Neural cell (in vitro differentiated cells): ENCODE measurements at regions not wholly inside any gene's neighbourhood (a gene's known extent, or its start where the extent isn't known, plus 50 kb on each side); places are given as distances from the start of the nearest gene placed in this dataset.
"Not testable (repeated sequence)": the region's sequence is repeated elsewhere in the genome, so short reads cannot be mapped to it uniquely, and the experiment has no call there.

Experiments
- H2AFZ ChIP-seq: fragments of 200-600, 300-800 bp; sonication (generic), shearing (Covaris generic); 2 replicates; pipeline ENCODE4 v1.6.0; 2014; ENCODE audit warnings: low read depth, mild to moderate bottlenecking, antibody characterized with exemption, low read length, moderate library complexity
- H3F3A ChIP-seq: fragments of 200-600 bp; shearing (Covaris generic); 2 replicates; pipeline ENCODE4 v1.6.1; 2016; ENCODE audit warnings: mild to moderate bottlenecking, moderate library complexity, mixed read lengths, antibody characterized with exemption, low read length; ENCODE audit not compliant: insufficient read depth, poor library complexity, severe bottlenecking
- H3K27ac ChIP-seq: fragments of 200-600, 300-800 bp; sonication (generic), shearing (Covaris generic); 2 replicates; pipeline ENCODE4 v1.5.1; 2014; ENCODE audit warnings: mild to moderate bottlenecking, low read length, moderate library complexity
- H3K27me3 ChIP-seq: fragments of 300-800, 200-600 bp; sonication (generic), shearing (Covaris generic); 2 replicates; pipeline ENCODE4 v1.6.0; 2014; ENCODE audit warnings: mild to moderate bottlenecking, low read depth, low read length, moderate library complexity; ENCODE audit not compliant: insufficient read depth
- H3K36me3 ChIP-seq: fragments of 300-800, 200-600 bp; sonication (generic), shearing (Covaris generic); 2 replicates; pipeline ENCODE4 v1.5.1; 2014; ENCODE audit warnings: mild to moderate bottlenecking, antibody characterized with exemption, low read length, moderate library complexity; ENCODE audit not compliant: insufficient read depth
- H3K4me2 ChIP-seq: fragments of 300-800, 200-600 bp; sonication (generic), shearing (Covaris generic); 2 replicates; pipeline ENCODE4 v1.6.0; 2014; ENCODE audit warnings: mild to moderate bottlenecking, low read length
- H3K4me3 ChIP-seq: fragments of 300-800, 200-600 bp; sonication (generic), shearing (Covaris generic); 2 replicates; pipeline ENCODE4 v1.5.1; 2014; ENCODE audit warnings: mild to moderate bottlenecking, low read length, moderate library complexity
- H3K79me2 ChIP-seq: fragments of 200-600 bp; shearing (Covaris generic); replicated peaks from 2 replicates; pipeline ENCODE4 v1.6.0; 2014; ENCODE audit warnings: mild to moderate bottlenecking, low read length, moderate library complexity; ENCODE audit not compliant: insufficient read depth
- H3K9ac ChIP-seq: fragments of 300-800, 200-600 bp; sonication (generic), shearing (Covaris generic); 2 replicates; pipeline ENCODE4 v1.6.1; 2016; ENCODE audit warnings: mild to moderate bottlenecking, low read length, mixed read lengths
- H3K9me2 ChIP-seq: fragments of 200-600 bp; shearing (Covaris generic); 2 replicates; pipeline ENCODE4 v1.6.1; 2016; ENCODE audit warnings: mild to moderate bottlenecking, low read length, mixed read lengths; ENCODE audit not compliant: insufficient read depth
- H3K9me3 ChIP-seq: fragments of 200-600, 300-800 bp; sonication (generic), shearing (Covaris generic); 2 replicates; pipeline ENCODE4 v1.6.1; 2016; ENCODE audit warnings: mild to moderate bottlenecking, mixed run types, low read length, moderate library complexity, mixed read lengths
- H4K20me1 ChIP-seq: fragments of 200-600 bp; shearing (Covaris generic); 2 replicates; pipeline ENCODE4 v1.6.1; 2016; ENCODE audit warnings: mild to moderate bottlenecking, mixed run types; ENCODE audit not compliant: insufficient read depth
- EP300 ChIP-seq: fragments of 450-650 bp; conservative IDR thresholded peaks from 2 replicates; pipeline ENCODE4 v1.6.1; 2014; ENCODE audit warnings: antibody characterized with exemption, mild to moderate bottlenecking, moderate library complexity; ENCODE audit not compliant: poor library complexity, severe bottlenecking
- EZH2 ChIP-seq: fragments of 200-600, 300-800 bp; shearing (Covaris generic), sonication (generic); IDR thresholded peaks from 2 replicates; pipeline ENCODE4 v1.6.1; 2014; ENCODE audit warnings: antibody characterized with exemption, low read length, borderline replicate concordance, mild to moderate bottlenecking; ENCODE audit not compliant: insufficient read depth, poor library complexity, severe bottlenecking
- MXI1 ChIP-seq: fragments of 450-650 bp; conservative IDR thresholded peaks from 2 replicates; pipeline ENCODE4 v1.6.1; 2014; ENCODE audit warnings: antibody characterized with exemption, mild to moderate bottlenecking; ENCODE audit not compliant: poor library complexity, severe bottlenecking
- POLR2AphosphoS5 ChIP-seq: IDR thresholded peaks from 2 replicates; pipeline ENCODE4 v1.6.1; 2012
- RAD21 ChIP-seq: fragments of 450-650 bp; conservative IDR thresholded peaks from 2 replicates; pipeline ENCODE4 v1.6.1; 2014; ENCODE audit warnings: antibody characterized with exemption, mild to moderate bottlenecking, moderate library complexity
- SMC3 ChIP-seq: fragments of 450-650 bp; conservative IDR thresholded peaks from 2 replicates; pipeline ENCODE4 v1.6.1; 2014; ENCODE audit warnings: antibody characterized with exemption, mild to moderate bottlenecking, moderate library complexity; ENCODE audit not compliant: poor library complexity
- TAF1 ChIP-seq: IDR thresholded peaks from 2 replicates; pipeline ENCODE4 v1.6.1; 2012; ENCODE audit warnings: low read depth
- TF ChIP-seq, protein P1 (sequence below): fragments of 450-650 bp; IDR thresholded peaks from 2 replicates; pipeline ENCODE4 v1.5.1; 2014; ENCODE audit warnings: antibody characterized with exemption, mild to moderate bottlenecking, moderate library complexity; ENCODE audit not compliant: poor library complexity, severe bottlenecking
- TF ChIP-seq, protein P2 (sequence below): IDR thresholded peaks from 2 replicates; pipeline ENCODE4 v1.6.1; 2012; ENCODE audit warnings: borderline replicate concordance

DNA sequence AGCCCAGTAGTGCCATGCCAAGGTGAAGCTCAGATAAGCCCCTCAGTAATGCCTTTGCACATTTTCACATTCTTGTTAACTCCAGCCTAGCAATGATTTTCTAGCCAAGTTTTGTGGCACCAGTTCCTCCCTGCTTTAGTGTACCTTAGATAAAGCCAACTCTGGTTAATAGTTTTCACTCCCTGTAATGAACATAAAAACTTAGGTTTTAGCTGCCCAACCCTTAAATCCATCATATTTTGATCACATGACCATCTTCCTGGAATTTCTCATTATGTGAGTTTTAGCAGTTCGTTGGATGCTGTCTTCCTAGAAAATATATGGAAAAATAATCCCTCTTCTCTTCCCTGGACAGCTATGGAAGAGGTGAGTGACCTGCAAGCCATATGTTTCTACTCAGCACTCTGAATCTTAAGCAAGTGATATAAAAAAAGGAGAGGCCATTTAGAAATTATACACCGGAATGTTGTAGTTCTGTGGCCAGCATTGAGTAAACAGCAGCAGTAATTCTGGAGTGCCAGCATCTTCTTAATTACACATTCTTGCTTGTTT, 62.2 kb upstream of the P2RY1 start:
- H3K9ac ChIP-seq, result no peak overlapping the region
- no peak for TF ChIP-seq EP300
- no peak for TF ChIP-seq POLR2AphosphoS5
- H2AFZ ChIP-seq, result no peak overlapping the region
- no peaks in the 10 kb centered on the region for H3K27me3 ChIP-seq
- no peaks in the 10 kb centered on the region for H3F3A ChIP-seq
- H3K4me3 ChIP-seq, result no peak overlapping the region
- no peaks in the 10 kb centered on the region for H3K9me2 ChIP-seq
- no peaks in the 10 kb centered on the region for H3K9me3 ChIP-seq
- no peaks in the 10 kb centered on the region for H3K79me2 ChIP-seq
- no peak overlapping the region for H3K4me2 ChIP-seq
- no peaks in the 10 kb centered on the region for H4K20me1 ChIP-seq
- no peak overlapping the region for H3K27ac ChIP-seq
- no peaks in the 10 kb centered on the region for H3K36me3 ChIP-seq

DNA sequence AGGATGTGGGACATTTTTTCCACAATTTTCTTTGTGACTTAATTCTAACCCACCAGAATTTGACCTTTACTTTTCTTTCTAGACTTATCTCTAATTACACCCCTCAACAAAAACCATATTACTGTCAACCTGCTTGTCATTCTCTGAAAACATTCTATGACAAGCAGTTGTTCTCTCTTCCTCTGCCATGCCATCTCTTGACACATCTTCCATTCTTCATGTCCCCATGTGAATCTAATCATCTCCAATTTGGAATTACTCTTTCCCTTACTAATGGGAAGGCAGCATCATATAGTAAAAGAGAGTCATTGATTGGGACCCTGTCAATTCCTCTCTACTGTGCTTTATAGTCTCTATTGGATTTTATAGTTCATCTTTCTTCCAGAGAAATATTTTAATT, 61.3 kb upstream of the P2RY1 start:
- H3K9me3 ChIP-seq, result no peaks in the 10 kb centered on the region
- no peaks in the 10 kb centered on the region for H3F3A ChIP-seq
- H3K4me2 ChIP-seq, result no peak overlapping the region
- TF ChIP-seq RAD21, result no peak
- no peak for TF ChIP-seq MXI1
- TF ChIP-seq POLR2AphosphoS5, result peak; percentile 71
- peak; percentile 90 for TF ChIP-seq EP300
- TF ChIP-seq SMC3, result no peak
- TF ChIP-seq, protein P1, sequence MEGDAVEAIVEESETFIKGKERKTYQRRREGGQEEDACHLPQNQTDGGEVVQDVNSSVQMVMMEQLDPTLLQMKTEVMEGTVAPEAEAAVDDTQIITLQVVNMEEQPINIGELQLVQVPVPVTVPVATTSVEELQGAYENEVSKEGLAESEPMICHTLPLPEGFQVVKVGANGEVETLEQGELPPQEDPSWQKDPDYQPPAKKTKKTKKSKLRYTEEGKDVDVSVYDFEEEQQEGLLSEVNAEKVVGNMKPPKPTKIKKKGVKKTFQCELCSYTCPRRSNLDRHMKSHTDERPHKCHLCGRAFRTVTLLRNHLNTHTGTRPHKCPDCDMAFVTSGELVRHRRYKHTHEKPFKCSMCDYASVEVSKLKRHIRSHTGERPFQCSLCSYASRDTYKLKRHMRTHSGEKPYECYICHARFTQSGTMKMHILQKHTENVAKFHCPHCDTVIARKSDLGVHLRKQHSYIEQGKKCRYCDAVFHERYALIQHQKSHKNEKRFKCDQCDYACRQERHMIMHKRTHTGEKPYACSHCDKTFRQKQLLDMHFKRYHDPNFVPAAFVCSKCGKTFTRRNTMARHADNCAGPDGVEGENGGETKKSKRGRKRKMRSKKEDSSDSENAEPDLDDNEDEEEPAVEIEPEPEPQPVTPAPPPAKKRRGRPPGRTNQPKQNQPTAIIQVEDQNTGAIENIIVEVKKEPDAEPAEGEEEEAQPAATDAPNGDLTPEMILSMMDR, result no peak
- no peak for TF ChIP-seq EZH2
- TF ChIP-seq, protein P2, sequence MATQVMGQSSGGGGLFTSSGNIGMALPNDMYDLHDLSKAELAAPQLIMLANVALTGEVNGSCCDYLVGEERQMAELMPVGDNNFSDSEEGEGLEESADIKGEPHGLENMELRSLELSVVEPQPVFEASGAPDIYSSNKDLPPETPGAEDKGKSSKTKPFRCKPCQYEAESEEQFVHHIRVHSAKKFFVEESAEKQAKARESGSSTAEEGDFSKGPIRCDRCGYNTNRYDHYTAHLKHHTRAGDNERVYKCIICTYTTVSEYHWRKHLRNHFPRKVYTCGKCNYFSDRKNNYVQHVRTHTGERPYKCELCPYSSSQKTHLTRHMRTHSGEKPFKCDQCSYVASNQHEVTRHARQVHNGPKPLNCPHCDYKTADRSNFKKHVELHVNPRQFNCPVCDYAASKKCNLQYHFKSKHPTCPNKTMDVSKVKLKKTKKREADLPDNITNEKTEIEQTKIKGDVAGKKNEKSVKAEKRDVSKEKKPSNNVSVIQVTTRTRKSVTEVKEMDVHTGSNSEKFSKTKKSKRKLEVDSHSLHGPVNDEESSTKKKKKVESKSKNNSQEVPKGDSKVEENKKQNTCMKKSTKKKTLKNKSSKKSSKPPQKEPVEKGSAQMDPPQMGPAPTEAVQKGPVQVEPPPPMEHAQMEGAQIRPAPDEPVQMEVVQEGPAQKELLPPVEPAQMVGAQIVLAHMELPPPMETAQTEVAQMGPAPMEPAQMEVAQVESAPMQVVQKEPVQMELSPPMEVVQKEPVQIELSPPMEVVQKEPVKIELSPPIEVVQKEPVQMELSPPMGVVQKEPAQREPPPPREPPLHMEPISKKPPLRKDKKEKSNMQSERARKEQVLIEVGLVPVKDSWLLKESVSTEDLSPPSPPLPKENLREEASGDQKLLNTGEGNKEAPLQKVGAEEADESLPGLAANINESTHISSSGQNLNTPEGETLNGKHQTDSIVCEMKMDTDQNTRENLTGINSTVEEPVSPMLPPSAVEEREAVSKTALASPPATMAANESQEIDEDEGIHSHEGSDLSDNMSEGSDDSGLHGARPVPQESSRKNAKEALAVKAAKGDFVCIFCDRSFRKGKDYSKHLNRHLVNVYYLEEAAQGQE, result peak; percentile 87
- no peak for TF ChIP-seq TAF1
- no peak overlapping the region for H3K4me3 ChIP-seq
- H4K20me1 ChIP-seq, result no peaks in the 10 kb centered on the region
- no peaks in the 10 kb centered on the region for H3K79me2 ChIP-seq
- H3K36me3 ChIP-seq, result no peaks in the 10 kb centered on the region
- H3K9me2 ChIP-seq, result no peaks in the 10 kb centered on the region
- H3K27ac ChIP-seq, result peak overlapping the region; percentile 49
- no peaks in the 10 kb centered on the region for H3K27me3 ChIP-seq
- no peak overlapping the region for H3K9ac ChIP-seq
- no peak overlapping the region for H2AFZ ChIP-seq

DNA sequence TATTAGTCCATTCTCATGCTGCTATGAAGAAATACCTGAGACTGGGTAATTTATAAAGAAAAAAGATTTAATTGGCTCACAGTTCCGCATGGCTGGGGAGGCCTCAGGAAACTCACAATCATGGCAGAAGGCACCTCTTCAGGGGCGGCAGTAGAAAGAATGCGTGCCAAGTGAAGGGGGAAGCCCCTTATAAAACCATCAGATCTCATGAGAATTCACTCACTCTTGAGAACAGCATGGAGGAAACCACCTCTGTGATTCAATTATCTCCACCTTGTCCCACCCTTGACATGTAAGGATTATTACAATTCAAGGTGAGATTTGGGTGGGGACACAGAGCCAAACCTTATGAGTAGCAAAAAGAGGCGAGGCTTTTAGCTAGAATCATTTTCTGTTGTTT, 60.7 kb upstream of the P2RY1 start:
- H3K9ac ChIP-seq, H3F3A ChIP-seq, H3K4me2 ChIP-seq, H3K9me2 ChIP-seq, H4K20me1 ChIP-seq, H3K4me3 ChIP-seq, H2AFZ ChIP-seq, H3K27me3 ChIP-seq, H3K79me2 ChIP-seq, H3K36me3 ChIP-seq, H3K9me3 ChIP-seq: not testable (repeated sequence)
- peak overlapping the region; percentile 49 for H3K27ac ChIP-seq
